GM12892 (cell line): ENCODE measurements at regions not wholly inside any gene's neighbourhood (a gene's known extent, or its start where the extent isn't known, plus 50 kb on each side); places are given as distances from the start of the nearest gene placed in this dataset.

Source experiments
- POLR2A ChIP-seq: IDR thresholded peaks from 2 replicates; pipeline ENCODE4 v1.6.1; 2011; ENCODE audit warnings: low read depth, low read length, control low read depth
- POLR2AphosphoS5 ChIP-seq: IDR thresholded peaks from 2 replicates; pipeline ENCODE4 v1.6.1; 2011; ENCODE audit warnings: low read depth, low read length, control low read depth
- TAF1 ChIP-seq: IDR thresholded peaks from 2 replicates; pipeline ENCODE4 v1.6.1; 2011; ENCODE audit warnings: low read depth, mild to moderate bottlenecking, control low read depth, low read length, borderline replicate concordance

- TF ChIP-seq POLR2AphosphoS5 (no peak), POLR2A (no peak), TAF1 (no peak)
These were observed 278.8 kb upstream of the CTNND2 start for GRCh38 chr5:12183003-12183402.
